ENCODE measurements at regions not wholly inside any gene's neighbourhood (a gene's known extent, or its start where the extent isn't known, plus 50 kb on each side); places are given as distances from the start of the nearest gene placed in this dataset.

GRCh38 chr2:3079959-3080948 is 297.4 kb downstream of the EIPR1 start:
- TF ChIP-seq MXI1 (IDR thresholded peaks at IDR 0.05; ENCODE audit: borderline replicate concordance, low read depth, low read length), result no peak
- no peak for TF ChIP-seq CTCF (conservative IDR thresholded peaks at IDR 0.05; ENCODE audit: low read depth, low read length)
- TF ChIP-seq CEBPB (IDR thresholded peaks at IDR 0.05; ENCODE audit: low read depth, low read length), result 0 out of 2 replicates have a peak, but pooled peaks have one; percentile 24
- no peak for TF ChIP-seq POLR2A (IDR thresholded peaks at IDR 0.05; ENCODE audit: low read depth, low read length)
- TF ChIP-seq SMC3 (IDR thresholded peaks at IDR 0.05; ENCODE audit: low read depth, low read length), result no peak
- TF ChIP-seq CHD1 (IDR thresholded peaks at IDR 0.05; ENCODE audit: low read depth, low read length), result no peak
- no peak for TF ChIP-seq NFE2L2 (IDR thresholded peaks at IDR 0.05; ENCODE audit: low read depth, low read length)
- TF ChIP-seq MAFK (IDR thresholded peaks at IDR 0.05; ENCODE audit: low read depth, low read length), result no peak
- TF ChIP-seq USF2 (IDR thresholded peaks at IDR 0.05; ENCODE audit: low read depth, low read length), result no peak
- TF ChIP-seq MAZ (IDR thresholded peaks at IDR 0.05; ENCODE audit: borderline replicate concordance, low read depth, low read length), result no peak
- no peak for TF ChIP-seq RCOR1 (IDR thresholded peaks at IDR 0.05; ENCODE audit: insufficient replicate concordance, low read length)
- TF ChIP-seq RFX5 (IDR thresholded peaks at IDR 0.05; ENCODE audit: low read depth, low read length), result no peak
